Stomach (tissue), 8 donors: ENCODE measurements at regions not wholly inside any gene's neighbourhood (a gene's known extent, or its start where the extent isn't known, plus 50 kb on each side); places are given as distances from the start of the nearest gene placed in this dataset.

Experiments
- DNase-seq, 2 donors: peaks; one replicate each; pipeline versions ENCODE4 v3.0.0 to v3.0.0-alpha.2; 2013 to 2019
- H3K27ac ChIP-seq, 5 donors: fragments of 200-600 bp in 4 of 5; sonication (generic) in 4 of 5; one replicate each; pipeline ENCODE4 v1.5.1; 2013 to 2019; ENCODE audit warnings: mild to moderate bottlenecking in 1 of 5, moderate library complexity in 1 of 5
- H3K27me3 ChIP-seq, 3 donors: fragments of 200-600 bp; sonication (generic); one replicate each; pipeline ENCODE4 v1.5.1; 2017 to 2019; ENCODE audit warnings: mixed run types in 1 of 3
- H3K36me3 ChIP-seq, 4 donors: fragments of 200-600 bp; sonication (generic); 1 replicate in 3 of 4; 2 replicates in 1 of 4; pipeline ENCODE4 v1.5.1; 2016 to 2019
- H3K4me1 ChIP-seq, 4 donors: fragments of 200-600 bp; sonication (generic); one replicate each; pipeline ENCODE4 v1.5.1; 2016 to 2019
- H3K4me3 ChIP-seq, 4 donors: fragments of 200-600 bp; sonication (generic) in 3 of 4; one replicate each; pipeline ENCODE4 v1.5.1; 2016 to 2019; ENCODE audit warnings: mild to moderate bottlenecking in 1 of 4
- H3K9me3 ChIP-seq, 4 donors: fragments of 200-600 bp; sonication (generic); one replicate each; pipeline ENCODE4 v1.5.1; 2016 to 2019
- EP300 ChIP-seq: sonication (generic); formaldehyde crosslinking; IDR thresholded peaks from one replicate; pipeline ENCODE4 v1.6.1; 2017; ENCODE audit warnings: antibody characterized with exemption
- POLR2A ChIP-seq, 4 donors: fragments of 450-650 bp; IDR thresholded peaks; one replicate each; pipeline ENCODE4 v1.6.1; 2016; ENCODE audit warnings: antibody characterized with exemption in 4 of 4, control low read depth in 2 of 4, mild to moderate bottlenecking in 1 of 4, moderate library complexity in 1 of 4
- POLR2AphosphoS5 ChIP-seq, 3 donors: sonication (generic); formaldehyde crosslinking; IDR thresholded peaks; one replicate each; pipeline ENCODE4 v1.6.1; 2016; ENCODE audit warnings: antibody characterized with exemption in 3 of 3
- WGBS, 5 donors: extraction: QIAGEN DNeasy Blood & Tissue Kit in 3 of 5; methylation state at CpG; one replicate each; pipeline versions ENCODE4 v1.1.5 to v1.1.7; 2013 to 2018; 5-methylcytosine and 5-hydroxymethylcytosine counted together
- intact Hi-C: fragments of 100-400 bp; cut with DNase I; formaldehyde crosslinking; loops from one replicate; pipeline ENCODE4 v1.15.1; 2023; ENCODE audit warnings: low total_unique reads
- TF ChIP-seq, protein P1 (sequence below), 7 experiments: fragments of 450-650 bp in 4 of 7; fragments of 200-600 bp in 3 of 7; sonication (generic) in 3 of 7; IDR thresholded peaks; one replicate each; pipeline ENCODE4 v1.5.1; 2016 to 2019; ENCODE audit warnings: antibody characterized with exemption in 7 of 7, control low read depth in 2 of 7, mild to moderate bottlenecking in 1 of 7
- donor health status: healthy with polysubstance abuse.
- donor health status: Bipolar disorder and iron deficiency.
- donor health status: healthy.

DNA sequence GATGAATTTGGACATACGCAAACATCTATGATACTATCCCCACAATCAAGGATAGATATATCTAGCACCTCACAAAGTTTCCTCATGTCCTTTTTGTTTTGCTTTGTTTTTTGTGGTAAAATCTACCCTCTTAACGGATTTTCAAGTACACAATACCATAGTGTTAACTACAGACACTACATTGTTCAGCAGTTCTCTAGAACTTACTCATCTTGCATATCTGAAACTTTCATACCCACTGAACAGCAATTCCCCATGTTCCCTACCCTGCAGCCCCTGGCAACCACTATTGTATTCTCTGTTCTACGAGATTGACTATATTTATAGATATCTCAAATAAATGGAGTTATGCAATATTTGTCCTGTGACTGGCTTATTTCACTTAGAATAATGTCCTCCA lies 58.1 kb upstream of the TJP1 start:
- Histone ChIP-seq H3K27me3 (no peaks in the 10 kb centered on the region), H3K9me3 (no peaks in the 10 kb centered on the region), H3K4me1 (peaks cover 0 to 18% (median 0%) of the 10 kb centered on the region in 4 donors), H3K27ac (no peak overlapping the region), H3K36me3 (no peaks in the 10 kb centered on the region), H3K4me3 (no peak overlapping the region)
- intact Hi-C loops, result no loop called here
- no peak for TF ChIP-seq POLR2A (IDR thresholded peaks at IDR 0.05)
- TF ChIP-seq POLR2AphosphoS5 (IDR thresholded peaks at IDR 0.05), result no peak
- TF ChIP-seq EP300, result no peak
- TF ChIP-seq, protein P1, sequence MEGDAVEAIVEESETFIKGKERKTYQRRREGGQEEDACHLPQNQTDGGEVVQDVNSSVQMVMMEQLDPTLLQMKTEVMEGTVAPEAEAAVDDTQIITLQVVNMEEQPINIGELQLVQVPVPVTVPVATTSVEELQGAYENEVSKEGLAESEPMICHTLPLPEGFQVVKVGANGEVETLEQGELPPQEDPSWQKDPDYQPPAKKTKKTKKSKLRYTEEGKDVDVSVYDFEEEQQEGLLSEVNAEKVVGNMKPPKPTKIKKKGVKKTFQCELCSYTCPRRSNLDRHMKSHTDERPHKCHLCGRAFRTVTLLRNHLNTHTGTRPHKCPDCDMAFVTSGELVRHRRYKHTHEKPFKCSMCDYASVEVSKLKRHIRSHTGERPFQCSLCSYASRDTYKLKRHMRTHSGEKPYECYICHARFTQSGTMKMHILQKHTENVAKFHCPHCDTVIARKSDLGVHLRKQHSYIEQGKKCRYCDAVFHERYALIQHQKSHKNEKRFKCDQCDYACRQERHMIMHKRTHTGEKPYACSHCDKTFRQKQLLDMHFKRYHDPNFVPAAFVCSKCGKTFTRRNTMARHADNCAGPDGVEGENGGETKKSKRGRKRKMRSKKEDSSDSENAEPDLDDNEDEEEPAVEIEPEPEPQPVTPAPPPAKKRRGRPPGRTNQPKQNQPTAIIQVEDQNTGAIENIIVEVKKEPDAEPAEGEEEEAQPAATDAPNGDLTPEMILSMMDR (IDR thresholded peaks at IDR 0.05), result no peak
- DNase-seq, result no peak
- WGBS, 5 donors, result 63 to 76% (median 74%) methylated on average over 3 of the region's 3 CpGs

DNA sequence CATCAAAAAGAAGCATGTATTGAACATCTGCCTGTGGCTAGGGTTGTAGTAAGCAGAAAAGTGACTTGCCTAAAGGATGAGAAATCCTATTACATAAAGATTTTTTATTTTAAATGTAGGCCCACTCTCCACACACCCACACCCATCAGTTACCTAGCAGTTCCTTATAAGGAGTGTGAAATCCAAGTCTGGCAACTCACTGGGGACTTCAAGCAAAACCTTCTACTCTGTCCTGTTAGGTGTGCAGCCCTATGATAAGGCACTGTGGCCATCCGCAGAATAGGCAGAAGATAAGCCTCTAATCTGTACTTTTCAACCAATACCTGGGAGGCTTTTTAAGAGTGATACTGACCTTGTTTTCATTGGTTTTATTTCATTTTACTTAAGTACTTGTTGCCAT lies 52.7 kb upstream of the TJP1 start:
- intact Hi-C loops, result no loop called here
- WGBS, 5 donors, result 63 to 80% (median 71%) methylated on average over 1 of the region's 1 CpG
- TF ChIP-seq, protein P1 (IDR thresholded peaks at IDR 0.05), result no peak
- TF ChIP-seq POLR2A (IDR thresholded peaks at IDR 0.05), result no peak
- no peak for TF ChIP-seq EP300
- TF ChIP-seq POLR2AphosphoS5 (IDR thresholded peaks at IDR 0.05), result no peak

GRCh38 chr15:29873947-29874411 lies 51.7 kb upstream of the TJP1 start:
- Histone ChIP-seq H3K4me1 (peaks cover 0 to 24% (median 10%) of the 10 kb centered on the region in 4 donors), H3K4me3 (no peak overlapping the region), H3K36me3 (no peaks in the 10 kb centered on the region), H3K27ac (no peak overlapping the region), H3K9me3 (no peaks in the 10 kb centered on the region), H3K27me3 (no peaks in the 10 kb centered on the region)
- no peak for DNase-seq
- WGBS, 5 donors, result 93 to 97% (median 95%) methylated on average over 9 of the region's 9 CpGs
- TF ChIP-seq EP300, result no peak
- TF ChIP-seq POLR2AphosphoS5 (IDR thresholded peaks at IDR 0.05), result no peak
- TF ChIP-seq, protein P1 (IDR thresholded peaks at IDR 0.05), result no peak
- no peak for TF ChIP-seq POLR2A (IDR thresholded peaks at IDR 0.05)
- intact Hi-C loops, result no loop called here

More for the DNA sequence above, 52.7 kb upstream of the TJP1 start:
- Histone ChIP-seq H3K4me3 (no peak overlapping the region), H3K27ac (no peak overlapping the region), H3K36me3 (no peaks in the 10 kb centered on the region), H3K4me1 (peaks cover 0 to 22% (median 9%) of the 10 kb centered on the region in 4 donors), H3K9me3 (no peaks in the 10 kb centered on the region), H3K27me3 (no peaks in the 10 kb centered on the region)
- no peak for DNase-seq

GRCh38 chr15:29873264-29873663 lies 51.0 kb upstream of the TJP1 start:
- Histone ChIP-seq H3K4me3 (no peak overlapping the region), H3K36me3 (no peaks in the 10 kb centered on the region), H3K4me1 (peaks cover 0 to 24% (median 10%) of the 10 kb centered on the region in 4 donors), H3K27me3 (no peaks in the 10 kb centered on the region), H3K9me3 (no peaks in the 10 kb centered on the region), H3K27ac (no peak overlapping the region)
- no peak for DNase-seq
- intact Hi-C loops, result no loop called here
- TF ChIP-seq POLR2AphosphoS5 (IDR thresholded peaks at IDR 0.05), result no peak
- TF ChIP-seq POLR2A (IDR thresholded peaks at IDR 0.05), result no peak
- TF ChIP-seq EP300, result no peak
- TF ChIP-seq, protein P1 (IDR thresholded peaks at IDR 0.05), result no peak
- WGBS, 5 donors, result 76 to 86% (median 80%) methylated on average over 3 of the region's 3 CpGs
